H9 (cell line): ENCODE measurements at regions not wholly inside any gene's neighbourhood (a gene's known extent, or its start where the extent isn't known, plus 50 kb on each side); places are given as distances from the start of the nearest gene placed in this dataset.

ENCODE experiments used
- DNase-seq: peaks from one replicate; pipeline ENCODE4 v3.0.0-alpha.2; 2017
- H2AFZ ChIP-seq: one replicate; pipeline ENCODE4 v1.6.1; 2013; ENCODE audit warnings: mild to moderate bottlenecking, low read length, control low read depth, moderate library complexity
- H2AK5ac ChIP-seq: 2 replicates; pipeline ENCODE4 v1.6.1; 2013; ENCODE audit warnings: low read length, control low read depth, mixed read lengths; ENCODE audit not compliant: insufficient read length
- H2BK120ac ChIP-seq: one replicate; pipeline ENCODE4 v1.6.1; 2013; ENCODE audit warnings: low read depth, mild to moderate bottlenecking, low read length, control low read depth, inconsistent platforms; ENCODE audit not compliant: poor library complexity, severe bottlenecking
- H2BK12ac ChIP-seq: 2 replicates; pipeline ENCODE4 v1.6.1; 2013; ENCODE audit warnings: low read length, control low read depth, mixed read lengths, low read depth; ENCODE audit not compliant: insufficient read length
- H2BK15ac ChIP-seq: 2 replicates; pipeline ENCODE4 v1.6.1; 2013; ENCODE audit warnings: low read depth, low read length, control low read depth
- H2BK20ac ChIP-seq: one replicate; pipeline ENCODE4 v1.6.1; 2013; ENCODE audit warnings: low read depth, mild to moderate bottlenecking, low read length, control low read depth, inconsistent platforms; ENCODE audit not compliant: poor library complexity, severe bottlenecking
- H2BK5ac ChIP-seq: 2 replicates; pipeline ENCODE4 v1.6.1; 2013; ENCODE audit warnings: low read length, control low read depth, mixed read lengths; ENCODE audit not compliant: insufficient read length
- H3K14ac ChIP-seq: 2 replicates; pipeline ENCODE4 v1.6.1; 2013; ENCODE audit warnings: low read length, control low read depth; ENCODE audit not compliant: insufficient read depth
- H3K18ac ChIP-seq: 2 replicates; pipeline ENCODE4 v1.6.1; 2013; ENCODE audit warnings: low read depth, mild to moderate bottlenecking, mixed read lengths, low read length, control low read depth; ENCODE audit not compliant: insufficient read length
- H3K23ac ChIP-seq: 2 replicates; pipeline ENCODE4 v1.6.1; 2013; ENCODE audit warnings: low read length, control low read depth, mixed read lengths, low read depth; ENCODE audit not compliant: insufficient read length
- H3K23me2 ChIP-seq: 2 replicates; pipeline ENCODE4 v1.6.1; 2013; ENCODE audit warnings: low read depth, mild to moderate bottlenecking, mixed read lengths, low read length, control low read depth; ENCODE audit not compliant: insufficient read length, poor library complexity, severe bottlenecking
- H3K27ac ChIP-seq: 2 replicates; pipeline ENCODE4 v1.5.1; 2013; ENCODE audit warnings: low read length, control low read depth, mixed read lengths, low read depth; ENCODE audit not compliant: insufficient read length
- H3K27me3 ChIP-seq: 2 replicates; pipeline ENCODE4 v1.6.1; 2013; ENCODE audit warnings: low read length, control low read depth, inconsistent platforms; ENCODE audit not compliant: insufficient read depth
- H3K4ac ChIP-seq: 2 replicates; pipeline ENCODE4 v1.6.1; 2013; ENCODE audit warnings: low read depth, mild to moderate bottlenecking, control low read depth, inconsistent platforms, low read length, moderate library complexity
- H3K4me1 ChIP-seq: 2 replicates; pipeline ENCODE4 v1.6.1; 2013; ENCODE audit warnings: low read length, control low read depth, inconsistent platforms; ENCODE audit not compliant: insufficient read depth
- H3K4me2 ChIP-seq: 2 replicates; pipeline ENCODE4 v1.6.1; 2013; ENCODE audit warnings: low read length, control low read depth, mixed read lengths; ENCODE audit not compliant: insufficient read length, insufficient read depth
- H3K56ac ChIP-seq: 2 replicates; pipeline ENCODE4 v1.6.1; 2013; ENCODE audit warnings: low read depth, mild to moderate bottlenecking, mixed read lengths, low read length, control low read depth; ENCODE audit not compliant: insufficient read length
- H3K79me1 ChIP-seq: 2 replicates; pipeline ENCODE4 v1.6.1; 2013; ENCODE audit warnings: low read depth, mild to moderate bottlenecking, moderate library complexity, low read length, control low read depth, inconsistent platforms; ENCODE audit not compliant: insufficient read depth, poor library complexity, severe bottlenecking
- H3K79me2 ChIP-seq: 2 replicates; pipeline ENCODE4 v1.6.1; 2013; ENCODE audit warnings: low read length, control low read depth, inconsistent platforms; ENCODE audit not compliant: insufficient read depth
- H3K9ac ChIP-seq: 2 replicates; pipeline ENCODE4 v1.6.1; 2013; ENCODE audit warnings: low read length, control low read depth, mixed read lengths; ENCODE audit not compliant: insufficient read length; ENCODE audit errors: extremely low read depth
- H3K9me3 ChIP-seq: one replicate; pipeline ENCODE4 v1.6.1; 2013; ENCODE audit warnings: low read depth, low read length, inconsistent platforms; ENCODE audit not compliant: control insufficient read depth
- H3T11ph ChIP-seq: one replicate; pipeline ENCODE4 v1.6.1; 2013; ENCODE audit warnings: mild to moderate bottlenecking, low read length, control low read depth, inconsistent platforms
- H4K20me1 ChIP-seq: one replicate; pipeline ENCODE4 v1.6.1; 2013; ENCODE audit not compliant: control insufficient read depth, insufficient read length, insufficient read depth
- H4K5ac ChIP-seq: 2 replicates; pipeline ENCODE4 v1.6.1; 2013; ENCODE audit warnings: low read depth, mild to moderate bottlenecking, mixed read lengths, low read length, control low read depth; ENCODE audit not compliant: insufficient read length
- H4K8ac ChIP-seq: replicated peaks from 2 replicates; pipeline ENCODE4 v1.6.1; 2013; ENCODE audit warnings: low read length, control low read depth, mixed read lengths, low read depth; ENCODE audit not compliant: insufficient read length
- H4K91ac ChIP-seq: 2 replicates; pipeline ENCODE4 v1.6.1; 2013; ENCODE audit warnings: low read depth, mild to moderate bottlenecking, moderate library complexity, mixed read lengths, low read length, control low read depth; ENCODE audit not compliant: insufficient read length
- H3K27ac Mint-ChIP-seq, 3 experiments: 2 replicates in 2 of 3; 3 replicates in 1 of 3; pipeline ENCODE4 v1.8.0; 2020 to 2021; ENCODE audit warnings: mixed read lengths in 3 of 3, mild to moderate bottlenecking in 1 of 3, moderate library complexity in 1 of 3
- H3K27me3 Mint-ChIP-seq: 2 replicates; pipeline ENCODE4 v1.8.0; 2021; ENCODE audit warnings: low read depth, mild to moderate bottlenecking, moderate library complexity, mixed read lengths
- H3K36me3 Mint-ChIP-seq, 3 experiments: 2 replicates in 2 of 3; 3 replicates in 1 of 3; pipeline ENCODE4 v1.8.0; 2020 to 2021; ENCODE audit warnings: low read depth in 3 of 3, mixed read lengths in 3 of 3; ENCODE audit not compliant: insufficient read depth in 1 of 3
- H3K4me1 Mint-ChIP-seq, 2 experiments: 2 replicates each; pipeline ENCODE4 v1.8.0; 2020; ENCODE audit warnings: mixed read lengths in 2 of 2
- H3K4me3 Mint-ChIP-seq, 2 experiments: 2 replicates in 1 of 2; 3 replicates in 1 of 2; pipeline ENCODE4 v1.8.0; 2020 to 2021; ENCODE audit warnings: mild to moderate bottlenecking in 2 of 2, mixed read lengths in 2 of 2, moderate library complexity in 1 of 2
- H3K9me3 Mint-ChIP-seq, 2 experiments: 2 replicates in 1 of 2; 3 replicates in 1 of 2; pipeline ENCODE4 v1.8.0; 2020; ENCODE audit warnings: mild to moderate bottlenecking in 2 of 2, mixed read lengths in 2 of 2, moderate library complexity in 1 of 2
- CTCF ChIP-seq: fragments of 200-600 bp; sonication (generic); conservative IDR thresholded peaks from 3 replicates; pipeline ENCODE4 v1.8.0; 2021; ENCODE audit warnings: antibody characterized with exemption, mild to moderate bottlenecking
- WGBS: extraction: QIAGEN DNeasy Blood & Tissue Kit; methylation state at CpG from one replicate; pipeline ENCODE4 v1.1.7; 2013; ENCODE audit warnings: missing lambda C conversion rate, low lambda C conversion rate, mixed read lengths; ENCODE audit not compliant: insufficient read length; ENCODE audit errors: extremely low coverage; 5-methylcytosine and 5-hydroxymethylcytosine counted together

GRCh38 chr4:179195887-179196286 is 1753.7 kb upstream of the AGA start:
- no peak overlapping the region for H3K4me3 Mint-ChIP-seq
- Histone ChIP-seq H3K9ac (no peak overlapping the region), H3K4me2 (no peak overlapping the region), H2BK15ac (no peak overlapping the region), H2BK120ac (no peak overlapping the region), H4K91ac (no peak overlapping the region), H3K18ac (no peak overlapping the region), H3K23ac (no peak overlapping the region), H3K79me1 (no peaks in the 10 kb centered on the region), H4K8ac (no peak overlapping the region), H3K4me1 (peaks cover 2% of the 10 kb centered on the region; the same call in 1 of the 2 replicates), H2BK5ac (no peak overlapping the region), H3K4ac (no peak overlapping the region), H3K9me3 (no peaks in the 10 kb centered on the region), H3K56ac (no peak overlapping the region), H4K5ac (no peak overlapping the region), H3K27ac (no peak overlapping the region), H3K14ac (no peak overlapping the region), H4K20me1 (no peaks in the 10 kb centered on the region), H2BK20ac (no peak overlapping the region), H2AK5ac (no peak overlapping the region), H2AFZ (no peak overlapping the region), H3K27me3 (no peaks in the 10 kb centered on the region), H3K79me2 (no peaks in the 10 kb centered on the region), H3K23me2 (no peaks in the 10 kb centered on the region), H3T11ph (no peak overlapping the region), H2BK12ac (no peak overlapping the region)
- H3K27ac Mint-ChIP-seq, result no peak overlapping the region
- no peak for TF ChIP-seq CTCF
- DNase-seq, result no peak
- no CpG with 5 or more reads among the region's 2 CpGs for WGBS
- no peaks in the 10 kb centered on the region for H3K27me3 Mint-ChIP-seq
- H3K36me3 Mint-ChIP-seq, result no peaks in the 10 kb centered on the region
- H3K4me1 Mint-ChIP-seq, result peaks cover 4 to 5% of the 10 kb centered on the region in 2 experiments; a peak in 1 of 4 replicates
- no peaks in the 10 kb centered on the region for H3K9me3 Mint-ChIP-seq
